CD4-positive, alpha-beta T cell (primary cell): ENCODE measurements at regions not wholly inside any gene's neighbourhood (a gene's known extent, or its start where the extent isn't known, plus 50 kb on each side); places are given as distances from the start of the nearest gene placed in this dataset.

Experiments
- ATAC-seq: fragments of 200-7000 bp; cut with Tn5 transposase; one replicate; pipeline ENCODE4 v1.10.0; 2022; ENCODE audit warnings: mild to moderate bottlenecking; ENCODE audit not compliant: poor library complexity
- CTCF ChIA-PET: fragments of 350-600 bp; sonication (Branson Sonifier 250); formaldehyde crosslinking; loops from one replicate; lab custom pipeline; 2021; ENCODE audit warnings: antibody characterized with exemption, inconsistent platforms; lab: Charles Lee
- POLR2A ChIA-PET: fragments of 350-600 bp; sonication (Branson Sonifier 250); formaldehyde crosslinking; loops from one replicate; lab custom pipeline; 2021; ENCODE audit warnings: antibody characterized with exemption, inconsistent platforms; lab: Charles Lee
- DNase-seq, 14 experiments: peaks; one replicate each; pipeline ENCODE4 v3.0.0-alpha.2; 2013 to 2020; ENCODE audit warnings: mixed read lengths in 2 of 14
- H3K27ac ChIP-seq, 2 donors: one replicate each; pipeline versions ENCODE4 v1.5.1 to v1.7.0; 2013; ENCODE audit warnings: low read length in 2 of 2, low read depth in 1 of 2, mild to moderate bottlenecking in 1 of 2
- H3K27me3 ChIP-seq, 2 experiments: 1 replicate in 1 of 2; 2 replicates in 1 of 2; pipeline versions ENCODE4 v1.6.1 to v1.7.0; 2013; ENCODE audit warnings: low read length in 2 of 2, control low read depth in 1 of 2, mild to moderate bottlenecking in 1 of 2, moderate library complexity in 1 of 2; ENCODE audit not compliant: insufficient read depth in 2 of 2, control insufficient read depth in 1 of 2
- H3K36me3 ChIP-seq: one replicate; pipeline ENCODE4 v1.6.1; 2013; ENCODE audit warnings: low read length, control low read depth; ENCODE audit not compliant: insufficient read depth
- H3K4me1 ChIP-seq: one replicate; pipeline ENCODE4 v1.6.1; 2013; ENCODE audit warnings: low read length, control low read depth; ENCODE audit not compliant: insufficient read depth
- H3K4me3 ChIP-seq: one replicate; pipeline ENCODE4 v1.5.1; 2013; ENCODE audit warnings: mild to moderate bottlenecking, low read length, moderate library complexity
- H3K9me3 ChIP-seq, 2 experiments: 1 replicate in 1 of 2; 2 replicates in 1 of 2; pipeline versions ENCODE4 v1.6.1 to v1.7.0; 2013; ENCODE audit warnings: low read length in 2 of 2, mild to moderate bottlenecking in 2 of 2, control low read depth in 1 of 2, moderate library complexity in 1 of 2; ENCODE audit not compliant: control insufficient read depth in 1 of 2, insufficient read depth in 1 of 2
- H3K27ac Mint-ChIP-seq: one replicate; pipeline ENCODE4 v1.8.0; 2020; ENCODE audit warnings: mixed read lengths
- H3K27me3 Mint-ChIP-seq: one replicate; pipeline ENCODE4 v1.8.0; 2021; ENCODE audit warnings: mixed read lengths
- H3K36me3 Mint-ChIP-seq: one replicate; pipeline ENCODE4 v1.8.0; 2021; ENCODE audit warnings: low read depth, mixed read lengths
- H3K4me1 Mint-ChIP-seq: one replicate; pipeline ENCODE4 v1.8.0; 2021; ENCODE audit warnings: low read depth, mixed read lengths
- H3K4me3 Mint-ChIP-seq: one replicate; pipeline ENCODE4 v1.8.0; 2020; ENCODE audit warnings: mild to moderate bottlenecking, mixed read lengths
- H3K9me3 Mint-ChIP-seq: one replicate; pipeline ENCODE4 v1.8.0; 2020; ENCODE audit warnings: mixed read lengths
- intact Hi-C, 2 experiments: fragments of 100-400 bp; cut with DNase I in 1 of 2; cut with micrococcal nuclease in 1 of 2; formaldehyde crosslinking; loops; one replicate each; pipeline versions ENCODE4 v1.15.1 to v1.9.0; 2023 to 2025; cut with DNase I, micrococcal nuclease
- TF ChIP-seq, protein P1 (sequence below): fragments of 200-600 bp; IDR thresholded peaks from one replicate; pipeline ENCODE4 v1.8.0; 2022; ENCODE audit warnings: antibody characterized with exemption, mild to moderate bottlenecking

DNA sequence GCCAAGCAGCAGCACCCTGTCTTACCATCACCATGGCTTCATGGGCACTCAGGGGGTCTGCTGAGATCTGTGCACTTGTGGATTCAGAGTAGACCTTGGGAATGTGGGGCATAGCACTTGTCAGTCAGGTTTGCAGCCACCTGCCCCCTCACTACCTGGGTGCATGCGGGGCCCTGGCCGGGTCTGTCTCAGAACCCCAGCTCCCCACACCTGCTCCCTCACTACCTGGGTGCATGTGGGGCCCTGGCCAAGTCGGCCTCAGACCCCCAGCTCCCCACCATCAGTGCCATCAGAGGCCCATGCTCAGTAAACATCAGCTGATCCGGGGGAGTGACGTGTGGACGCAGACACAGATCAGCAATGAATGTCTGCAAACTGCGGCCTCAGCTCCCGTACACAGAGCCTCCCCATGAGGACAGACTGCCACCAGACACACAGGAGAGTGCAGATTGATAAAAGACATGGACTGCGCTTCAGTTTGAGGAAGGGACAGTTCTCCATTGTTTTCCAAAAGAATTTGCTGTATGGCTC, 205.1 kb downstream of the GLI2 start:
- Mint-ChIP-seq H3K4me3 (no peak overlapping the region), H3K36me3 (no peaks in the 10 kb centered on the region), H3K27me3 (no peaks in the 10 kb centered on the region), H3K4me1 (no peaks in the 10 kb centered on the region), H3K9me3 (no peaks in the 10 kb centered on the region), H3K27ac (no peak overlapping the region)
- Histone ChIP-seq H3K4me1 (no peaks in the 10 kb centered on the region), H3K36me3 (no peaks in the 10 kb centered on the region), H3K27me3 (no peaks in the 10 kb centered on the region), H3K27ac (no peak overlapping the region), H3K4me3 (no peak overlapping the region), H3K9me3 (no peaks in the 10 kb centered on the region)
- ChIA-PET CTCF (no interaction called here), POLR2A (no interaction called here)
- intact Hi-C loops: no loop called here
- no peak for DNase-seq
- TF ChIP-seq, protein P1, sequence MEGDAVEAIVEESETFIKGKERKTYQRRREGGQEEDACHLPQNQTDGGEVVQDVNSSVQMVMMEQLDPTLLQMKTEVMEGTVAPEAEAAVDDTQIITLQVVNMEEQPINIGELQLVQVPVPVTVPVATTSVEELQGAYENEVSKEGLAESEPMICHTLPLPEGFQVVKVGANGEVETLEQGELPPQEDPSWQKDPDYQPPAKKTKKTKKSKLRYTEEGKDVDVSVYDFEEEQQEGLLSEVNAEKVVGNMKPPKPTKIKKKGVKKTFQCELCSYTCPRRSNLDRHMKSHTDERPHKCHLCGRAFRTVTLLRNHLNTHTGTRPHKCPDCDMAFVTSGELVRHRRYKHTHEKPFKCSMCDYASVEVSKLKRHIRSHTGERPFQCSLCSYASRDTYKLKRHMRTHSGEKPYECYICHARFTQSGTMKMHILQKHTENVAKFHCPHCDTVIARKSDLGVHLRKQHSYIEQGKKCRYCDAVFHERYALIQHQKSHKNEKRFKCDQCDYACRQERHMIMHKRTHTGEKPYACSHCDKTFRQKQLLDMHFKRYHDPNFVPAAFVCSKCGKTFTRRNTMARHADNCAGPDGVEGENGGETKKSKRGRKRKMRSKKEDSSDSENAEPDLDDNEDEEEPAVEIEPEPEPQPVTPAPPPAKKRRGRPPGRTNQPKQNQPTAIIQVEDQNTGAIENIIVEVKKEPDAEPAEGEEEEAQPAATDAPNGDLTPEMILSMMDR: no peak
- no peak for ATAC-seq

DNA sequence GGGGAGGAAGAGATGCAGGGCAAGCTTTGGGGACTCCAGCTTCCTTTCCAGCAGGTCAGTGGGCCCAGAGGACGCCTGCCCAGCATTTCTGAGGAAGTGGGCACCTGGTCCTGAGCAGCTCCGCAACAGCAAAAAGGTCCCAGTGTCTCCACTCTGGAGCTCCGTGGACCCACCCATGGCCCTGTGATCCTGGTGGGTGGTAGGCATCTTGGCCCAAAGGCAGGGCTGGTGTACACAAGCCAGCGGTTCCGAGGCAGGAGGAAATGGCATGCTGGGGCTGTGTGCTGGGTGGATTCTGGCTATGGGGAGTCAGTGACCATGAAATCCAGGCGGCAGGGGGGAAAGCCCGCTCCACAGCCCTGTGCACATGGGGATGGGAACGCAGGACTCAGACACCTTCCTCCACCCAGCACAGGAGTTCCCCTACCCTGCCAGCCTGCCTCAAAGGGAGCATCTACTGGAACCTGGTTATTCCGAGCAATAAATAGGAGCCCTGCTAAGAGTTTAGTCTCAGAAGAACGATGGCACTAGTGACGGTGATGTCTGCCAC, 206.0 kb downstream of the GLI2 start:
- no peak overlapping the region for H3K27ac ChIP-seq
- ATAC-seq (no peak), DNase-seq (no peak)
- H3K9me3 Mint-ChIP-seq: no peaks in the 10 kb centered on the region
- H3K36me3 ChIP-seq: no peaks in the 10 kb centered on the region
- no peak overlapping the region for H3K27ac Mint-ChIP-seq
- H3K27me3 Mint-ChIP-seq: no peaks in the 10 kb centered on the region
- TF ChIP-seq, protein P1: no peak
- H3K27me3 ChIP-seq: no peaks in the 10 kb centered on the region
- no peaks in the 10 kb centered on the region for H3K4me1 ChIP-seq
- H3K4me1 Mint-ChIP-seq: no peaks in the 10 kb centered on the region
- intact Hi-C loops: no loop called here
- POLR2A ChIA-PET: no interaction called here
- H3K4me3 ChIP-seq: no peak overlapping the region
- H3K9me3 ChIP-seq: no peaks in the 10 kb centered on the region
- no peaks in the 10 kb centered on the region for H3K36me3 Mint-ChIP-seq
- no peak overlapping the region for H3K4me3 Mint-ChIP-seq
- CTCF ChIA-PET: no interaction called here

DNA sequence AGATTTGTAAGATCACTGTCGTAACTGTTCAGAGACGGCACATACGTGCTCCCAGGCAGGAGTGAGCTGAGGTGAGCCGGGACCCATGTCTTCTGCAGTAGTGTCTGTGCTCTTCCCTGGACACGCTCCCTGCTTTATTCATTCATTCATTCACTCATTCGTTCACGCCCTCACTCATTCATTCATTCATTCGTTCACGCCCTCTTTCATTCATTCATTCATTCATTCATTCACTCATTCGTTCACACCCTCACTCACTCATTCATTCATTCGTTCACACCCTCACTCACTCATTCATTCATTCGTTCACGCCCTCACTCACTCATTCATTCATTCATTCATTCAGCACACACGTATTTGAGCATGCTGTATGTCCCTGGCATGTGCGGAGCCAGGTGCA, 207.0 kb downstream of the GLI2 start:
- Histone ChIP-seq H3K4me3 (no peak overlapping the region), H3K4me1 (no peaks in the 10 kb centered on the region), H3K27me3 (no peaks in the 10 kb centered on the region), H3K27ac (no peak overlapping the region), H3K9me3 (no peaks in the 10 kb centered on the region), H3K36me3 (no peaks in the 10 kb centered on the region)
- Mint-ChIP-seq H3K27me3 (no peaks in the 10 kb centered on the region), H3K9me3 (no peaks in the 10 kb centered on the region), H3K4me3 (no peak overlapping the region), H3K27ac (no peak overlapping the region), H3K36me3 (no peaks in the 10 kb centered on the region), H3K4me1 (no peaks in the 10 kb centered on the region)
- DNase-seq: no peak
- ChIA-PET POLR2A (no interaction called here), CTCF (no interaction called here)
- no peak for ATAC-seq
- intact Hi-C loops: no loop called here
- TF ChIP-seq, protein P1: no peak
